Mesenchymal stem cell (in vitro differentiated cells and primary cell): ENCODE measurements at regions not wholly inside any gene's neighbourhood (a gene's known extent, or its start where the extent isn't known, plus 50 kb on each side); places are given as distances from the start of the nearest gene placed in this dataset.

Experiments used
- DNase-seq: peaks from one replicate; pipeline ENCODE4 v3.0.0-alpha.2; 2013
- H2AFZ ChIP-seq: one replicate; pipeline ENCODE4 v1.6.1; 2013; ENCODE audit warnings: low read depth, mild to moderate bottlenecking, control low read depth, inconsistent platforms, low read length, moderate library complexity
- H2AK5ac ChIP-seq: 2 replicates; pipeline ENCODE4 v1.6.1; 2013; ENCODE audit warnings: low read length, moderate library complexity, mild to moderate bottlenecking, inconsistent platforms; ENCODE audit not compliant: severe bottlenecking
- H2BK120ac ChIP-seq: one replicate; pipeline ENCODE4 v1.6.1; 2013; ENCODE audit warnings: low read depth, mild to moderate bottlenecking, inconsistent platforms, low read length, moderate library complexity
- H2BK12ac ChIP-seq, 2 experiments: one replicate each; pipeline ENCODE4 v1.6.1; 2013; ENCODE audit warnings: inconsistent platforms in 2 of 2, low read length in 2 of 2, mild to moderate bottlenecking in 2 of 2, moderate library complexity in 2 of 2, control low read depth in 1 of 2
- H2BK15ac ChIP-seq: one replicate; pipeline ENCODE4 v1.6.1; 2013; ENCODE audit warnings: mild to moderate bottlenecking, low read depth, inconsistent platforms; ENCODE audit not compliant: poor library complexity, severe bottlenecking
- H2BK5ac ChIP-seq: 2 replicates; pipeline ENCODE4 v1.6.1; 2013; ENCODE audit warnings: low read depth, mild to moderate bottlenecking, low read length, control low read depth, inconsistent platforms; ENCODE audit not compliant: poor library complexity, severe bottlenecking
- H3K14ac ChIP-seq, 2 experiments: one replicate each; pipeline ENCODE4 v1.6.1; 2013; ENCODE audit warnings: inconsistent platforms in 2 of 2, low read length in 2 of 2, control low read depth in 1 of 2, mild to moderate bottlenecking in 1 of 2, moderate library complexity in 1 of 2
- H3K18ac ChIP-seq, 2 experiments: one replicate each; pipeline ENCODE4 v1.6.1; 2013; ENCODE audit warnings: inconsistent platforms in 2 of 2, low read length in 2 of 2, control low read depth in 1 of 2, low read depth in 1 of 2, mild to moderate bottlenecking in 1 of 2
- H3K23ac ChIP-seq, 2 experiments: one replicate each; pipeline ENCODE4 v1.6.1; 2013; ENCODE audit warnings: inconsistent platforms in 2 of 2, low read length in 2 of 2, mild to moderate bottlenecking in 2 of 2, moderate library complexity in 2 of 2, control low read depth in 1 of 2
- H3K27ac ChIP-seq: 2 replicates; pipeline ENCODE4 v1.5.1; 2013; ENCODE audit warnings: mild to moderate bottlenecking, moderate library complexity, low read length, control low read depth, inconsistent platforms; ENCODE audit not compliant: poor library complexity, severe bottlenecking
- H3K27me3 ChIP-seq, 2 experiments: 2 replicates each; pipeline versions ENCODE4 v1.6.1 to v1.7.0; 2013; ENCODE audit warnings: low read length in 2 of 2, mild to moderate bottlenecking in 2 of 2, moderate library complexity in 2 of 2, control low read depth in 1 of 2, inconsistent platforms in 1 of 2; ENCODE audit not compliant: control insufficient read depth in 1 of 2, insufficient read depth in 1 of 2
- H3K36me3 ChIP-seq, 2 experiments: 2 replicates each; pipeline versions ENCODE4 v1.6.1 to v1.7.0; 2013; ENCODE audit warnings: low read length in 2 of 2, control low read depth in 1 of 2, inconsistent platforms in 1 of 2, low read depth in 1 of 2, mild to moderate bottlenecking in 1 of 2; ENCODE audit not compliant: insufficient read depth in 2 of 2, control insufficient read depth in 1 of 2
- H3K4ac ChIP-seq, 2 experiments: one replicate each; pipeline ENCODE4 v1.6.1; 2013; ENCODE audit warnings: inconsistent platforms in 2 of 2, low read length in 2 of 2, mild to moderate bottlenecking in 2 of 2, moderate library complexity in 2 of 2, control low read depth in 1 of 2, low read depth in 1 of 2
- H3K4me1 ChIP-seq: 2 replicates; pipeline ENCODE4 v1.6.1; 2013; ENCODE audit warnings: low read depth, low read length, control low read depth; ENCODE audit not compliant: control insufficient read depth, insufficient read depth
- H3K4me2 ChIP-seq: 2 replicates; pipeline ENCODE4 v1.6.1; 2013; ENCODE audit warnings: low read length, mild to moderate bottlenecking, inconsistent platforms; ENCODE audit not compliant: poor library complexity, severe bottlenecking
- H3K4me3 ChIP-seq, 2 experiments: 2 replicates each; pipeline versions ENCODE4 v1.5.1 to v1.7.0; 2013; ENCODE audit warnings: low read length in 2 of 2, mild to moderate bottlenecking in 2 of 2, control low read depth in 1 of 2, low read depth in 1 of 2; ENCODE audit not compliant: insufficient read depth in 1 of 2
- H3K79me1 ChIP-seq: replicated peaks from 2 replicates; pipeline ENCODE4 v1.6.1; 2013; ENCODE audit warnings: mild to moderate bottlenecking, control low read depth, low read length, inconsistent platforms; ENCODE audit not compliant: poor library complexity, severe bottlenecking
- H3K9ac ChIP-seq: 2 replicates; pipeline ENCODE4 v1.7.0; 2013; ENCODE audit warnings: mild to moderate bottlenecking, low read length, moderate library complexity
- H3K9me3 ChIP-seq: 2 replicates; pipeline ENCODE4 v1.7.0; 2013; ENCODE audit warnings: mild to moderate bottlenecking, low read length; ENCODE audit not compliant: control insufficient read depth
- H4K8ac ChIP-seq: one replicate; pipeline ENCODE4 v1.6.1; 2013; ENCODE audit warnings: inconsistent platforms, mild to moderate bottlenecking, low read length, moderate library complexity
- H4K91ac ChIP-seq: one replicate; pipeline ENCODE4 v1.6.1; 2013; ENCODE audit warnings: mild to moderate bottlenecking, low read length, inconsistent platforms
- WGBS: methylation state at CpG from one replicate; pipeline ENCODE4 v1.1.7; 2013; ENCODE audit warnings: mixed read lengths; 5-methylcytosine and 5-hydroxymethylcytosine counted together

DNA sequence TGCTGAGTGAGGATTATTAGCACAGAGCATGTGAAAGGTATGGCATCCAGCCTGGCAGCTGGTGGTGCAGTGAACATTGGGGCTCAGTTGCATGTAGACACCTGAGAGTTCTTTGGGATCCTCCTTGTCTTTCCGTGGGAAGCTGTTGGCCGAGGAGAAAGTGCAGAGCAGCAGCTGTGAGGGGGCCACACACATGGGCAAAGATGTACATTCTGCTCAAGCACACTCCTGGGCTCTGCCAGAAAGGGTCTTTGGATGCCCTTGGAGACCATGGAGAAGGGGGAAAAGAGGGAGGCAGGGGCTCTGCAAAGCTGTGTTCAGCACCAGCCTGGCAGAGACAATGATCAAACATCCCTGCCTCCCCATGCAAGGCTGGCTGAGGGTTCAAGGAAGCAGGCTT, 138.7 kb upstream of the PITX1 start:
- Histone ChIP-seq H4K91ac (no peak overlapping the region), H3K79me1 (no peaks in the 10 kb centered on the region), H3K9me3 (no peaks in the 10 kb centered on the region), H3K4me1 (no peaks in the 10 kb centered on the region), H2BK5ac (no peak overlapping the region), H2AFZ (no peak overlapping the region), H3K4me3 (no peak overlapping the region), H3K4ac (no peak overlapping the region), H3K27me3 (peaks cover 58 to 81% of the 10 kb centered on the region in 2 experiments), H3K36me3 (no peaks in the 10 kb centered on the region), H2AK5ac (no peak overlapping the region), H3K9ac (no peak overlapping the region), H3K18ac (no peak overlapping the region), H3K14ac (no peak overlapping the region), H2BK120ac (no peak overlapping the region), H3K23ac (peak overlapping the region in 1 of 2 experiments; percentile 51), H4K8ac (no peak overlapping the region), H3K27ac (no peak overlapping the region), H2BK12ac (no peak overlapping the region), H2BK15ac (no peak overlapping the region), H3K4me2 (no peak overlapping the region)
- 42% methylated on average over 2 of the region's 2 CpGs for WGBS
- no peak for DNase-seq

- Histone ChIP-seq H3K9ac (no peak overlapping the region), H2BK12ac (no peak overlapping the region), H3K14ac (no peak overlapping the region), H3K23ac (no peak overlapping the region), H3K79me1 (no peaks in the 10 kb centered on the region), H3K18ac (no peak overlapping the region), H3K9me3 (no peaks in the 10 kb centered on the region), H3K4me1 (no peaks in the 10 kb centered on the region), H3K27ac (no peak overlapping the region), H3K4me2 (no peak overlapping the region), H4K8ac (no peak overlapping the region), H3K4ac (no peak overlapping the region), H4K91ac (no peak overlapping the region), H3K4me3 (no peak overlapping the region), H2AK5ac (no peak overlapping the region), H2AFZ (no peak overlapping the region), H2BK5ac (no peak overlapping the region), H3K36me3 (no peaks in the 10 kb centered on the region), H2BK120ac (no peak overlapping the region), H3K27me3 (peaks cover 58 to 82% of the 10 kb centered on the region in 2 experiments), H2BK15ac (no peak overlapping the region)
- WGBS = 90% methylated on average over 1 of the region's 1 CpG
- DNase-seq = no peak
Measured at GRCh38 chr5:135171336-135171735, 137.3 kb upstream of the PITX1 start.

DNA sequence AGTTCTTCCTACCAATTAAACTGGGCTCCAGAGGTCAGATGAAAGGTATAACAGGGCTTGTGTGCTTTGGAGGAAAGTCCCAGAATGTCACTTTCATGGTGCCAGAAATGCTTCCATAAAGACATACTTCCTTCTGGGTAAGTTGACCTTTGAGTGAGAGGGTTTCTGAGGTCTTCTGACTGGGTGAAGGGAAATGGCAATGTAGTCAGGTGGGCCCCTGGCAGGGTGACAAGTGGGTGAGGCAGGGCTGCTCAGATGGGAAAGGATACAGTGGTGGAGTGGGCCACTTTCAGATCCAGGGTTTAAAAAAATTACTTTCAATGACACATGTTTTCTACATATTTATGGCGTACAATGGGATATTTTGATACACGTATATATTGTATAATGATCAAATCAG, 136.5 kb upstream of the PITX1 start:
- Histone ChIP-seq H3K79me1 (no peaks in the 10 kb centered on the region), H3K4ac (no peak overlapping the region), H3K36me3 (no peaks in the 10 kb centered on the region), H3K27me3 (peaks cover 56 to 82% of the 10 kb centered on the region in 2 experiments), H2BK15ac (no peak overlapping the region), H2BK12ac (no peak overlapping the region), H3K4me3 (no peak overlapping the region), H3K27ac (no peak overlapping the region), H4K8ac (no peak overlapping the region), H2AK5ac (no peak overlapping the region), H3K18ac (no peak overlapping the region), H3K4me1 (no peaks in the 10 kb centered on the region), H3K9ac (no peak overlapping the region), H2AFZ (no peak overlapping the region), H2BK120ac (no peak overlapping the region), H3K9me3 (no peaks in the 10 kb centered on the region), H2BK5ac (no peak overlapping the region), H3K14ac (no peak overlapping the region), H3K23ac (no peak overlapping the region), H3K4me2 (no peak overlapping the region), H4K91ac (no peak overlapping the region)
- WGBS = no CpG with 5 or more reads among the region's 2 CpGs
- DNase-seq = no peak

DNA sequence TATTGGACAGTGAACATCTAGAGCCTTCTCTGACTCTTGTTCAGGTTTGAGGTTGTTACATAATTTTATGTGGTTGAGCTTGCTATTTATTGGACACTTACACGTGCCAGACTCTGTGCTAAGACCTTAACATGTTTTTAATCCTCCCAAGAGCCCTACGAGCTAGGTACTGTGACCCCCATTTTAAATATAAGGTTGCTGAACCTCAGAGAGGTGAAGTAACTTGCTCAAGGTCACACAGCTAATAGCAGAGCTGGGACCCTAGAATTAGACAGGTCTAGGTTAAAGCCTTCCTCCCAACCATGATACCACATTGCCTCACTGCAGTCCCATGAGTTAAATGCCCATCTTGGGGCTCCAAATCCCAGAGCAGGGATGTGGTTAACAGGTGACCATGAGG, 135.7 kb upstream of the PITX1 start:
- Histone ChIP-seq H3K4me3 (no peak overlapping the region), H3K4ac (no peak overlapping the region), H3K9me3 (no peaks in the 10 kb centered on the region), H3K4me1 (no peaks in the 10 kb centered on the region), H3K79me1 (no peaks in the 10 kb centered on the region), H2BK15ac (no peak overlapping the region), H3K23ac (no peak overlapping the region), H2BK120ac (no peak overlapping the region), H4K91ac (no peak overlapping the region), H3K27ac (no peak overlapping the region), H3K14ac (no peak overlapping the region), H2AFZ (no peak overlapping the region), H2BK12ac (no peak overlapping the region), H2AK5ac (no peak overlapping the region), H2BK5ac (no peak overlapping the region), H3K18ac (no peak overlapping the region), H3K27me3 (peaks cover 56 to 81% of the 10 kb centered on the region in 2 experiments), H3K9ac (no peak overlapping the region), H3K4me2 (no peak overlapping the region), H4K8ac (no peak overlapping the region), H3K36me3 (no peaks in the 10 kb centered on the region)
- 33% methylated on average over 1 of the region's 2 CpGs for whole genome bisulfite sequencing
- DNase-seq = no peak
